ENCODE measurements at regions not wholly inside any gene's neighbourhood (a gene's known extent, or its start where the extent isn't known, plus 50 kb on each side); places are given as distances from the start of the nearest gene placed in this dataset.

GRCh38 chr5:88391116-88391515, 122.5 kb upstream of the TMEM161B start:
- in situ Hi-C loops (cut with HindIII; ENCODE audit: low pct_ligation_motif_present, low sequenced_read_pairs), result no loop called here

GRCh38 chr5:88390481-88390880, 121.8 kb upstream of the TMEM161B start:
- Histone ChIP-seq H3K27ac (no peak overlapping the region), H3K4me3 (ENCODE audit: low read depth, low read length) (no peak overlapping the region), H3K36me3 (replicated peaks) (no peaks in the 10 kb centered on the region), H3K27me3 (replicated peaks) (no peaks in the 10 kb centered on the region)
- in situ Hi-C loops (cut with HindIII; ENCODE audit: low pct_ligation_motif_present, low sequenced_read_pairs), result no loop called here
- TF ChIP-seq CTCF (IDR thresholded peaks at IDR 0.05; ENCODE audit: low read depth, low read length, missing control alignments), result no peak
- no peak for DNase-seq

More at GRCh38 chr5:88391116-88391515, 122.5 kb upstream of the TMEM161B start:
- no peak overlapping the region for H3K27ac ChIP-seq
- H3K36me3 ChIP-seq (replicated peaks), result no peaks in the 10 kb centered on the region
- no peaks in the 10 kb centered on the region for H3K27me3 ChIP-seq (replicated peaks)
- no peak overlapping the region for H3K4me3 ChIP-seq (ENCODE audit: low read depth, low read length)
- DNase-seq, result no peak
- no peak for TF ChIP-seq CTCF (IDR thresholded peaks at IDR 0.05; ENCODE audit: low read depth, low read length, missing control alignments)

- TF ChIP-seq CTCF (IDR thresholded peaks at IDR 0.05; ENCODE audit: low read depth, low read length, missing control alignments), result no peak
- H3K27ac ChIP-seq, result no peak overlapping the region
- H3K4me3 ChIP-seq (ENCODE audit: low read depth, low read length), result no peak overlapping the region
- no peaks in the 10 kb centered on the region for H3K36me3 ChIP-seq (replicated peaks)
- in situ Hi-C loops (cut with HindIII; ENCODE audit: low pct_ligation_motif_present, low sequenced_read_pairs), result no loop called here
- no peaks in the 10 kb centered on the region for H3K27me3 ChIP-seq (replicated peaks)
- DNase-seq, result no peak
These were observed 121.4 kb upstream of the TMEM161B start for GRCh38 chr5:88390096-88390441.

GRCh38 chr5:88389338-88390095, 120.9 kb upstream of the TMEM161B start:
- no peak for TF ChIP-seq CTCF (IDR thresholded peaks at IDR 0.05; ENCODE audit: low read depth, low read length, missing control alignments)
- no peak for DNase-seq
- Histone ChIP-seq H3K36me3 (replicated peaks) (no peaks in the 10 kb centered on the region), H3K27me3 (replicated peaks) (no peaks in the 10 kb centered on the region), H3K4me3 (ENCODE audit: low read depth, low read length) (no peak overlapping the region), H3K27ac (no peak overlapping the region)
- in situ Hi-C loops (cut with HindIII; ENCODE audit: low pct_ligation_motif_present, low sequenced_read_pairs), result no loop called here

- H3K36me3 ChIP-seq (replicated peaks), result no peaks in the 10 kb centered on the region
- no peak for TF ChIP-seq CTCF (IDR thresholded peaks at IDR 0.05; ENCODE audit: low read depth, low read length, missing control alignments)
- no peak for DNase-seq
- H3K27me3 ChIP-seq (replicated peaks), result no peaks in the 10 kb centered on the region
- no peak overlapping the region for H3K4me3 ChIP-seq (ENCODE audit: low read depth, low read length)
- no peak overlapping the region for H3K27ac ChIP-seq
- in situ Hi-C loops (cut with HindIII; ENCODE audit: low pct_ligation_motif_present, low sequenced_read_pairs), result no loop called here
These were observed 120.1 kb upstream of the TMEM161B start for GRCh38 chr5:88388476-88389337.

Data from brain microvascular endothelial cell (primary cell).